Panc1 (cell line): ENCODE measurements at regions not wholly inside any gene's neighbourhood (a gene's known extent, or its start where the extent isn't known, plus 50 kb on each side); places are given as distances from the start of the nearest gene placed in this dataset.

Source experiments
- POLR2AphosphoS5 ChIP-seq: IDR thresholded peaks from 2 replicates; pipeline ENCODE4 v1.6.1; 2012; ENCODE audit warnings: mild to moderate bottlenecking, low read depth, low read length, moderate library complexity
- SIN3A ChIP-seq: IDR thresholded peaks from 2 replicates; pipeline ENCODE4 v1.6.1; 2012; ENCODE audit warnings: low read depth, mild to moderate bottlenecking, low read length, moderate library complexity, borderline replicate concordance; ENCODE audit not compliant: insufficient read depth
- TCF7L2 ChIP-seq: IDR thresholded peaks from 2 replicates; pipeline ENCODE4 v1.6.1; 2011; ENCODE audit warnings: mild to moderate bottlenecking, low read depth, low read length, inconsistent platforms
- TF ChIP-seq, protein P1 (sequence below): fragments of 450-650 bp; IDR thresholded peaks from 2 replicates; pipeline ENCODE4 v1.5.1; 2017; ENCODE audit warnings: mild to moderate bottlenecking
- TF ChIP-seq, protein P2 (sequence below), 2 experiments: IDR thresholded peaks; 2 replicates each; pipeline ENCODE4 v1.6.1; 2011 to 2012; ENCODE audit warnings: low read depth in 2 of 2, control low read depth in 1 of 2, low read length in 1 of 2, mild to moderate bottlenecking in 1 of 2, moderate library complexity in 1 of 2; ENCODE audit not compliant: insufficient read depth in 1 of 2

DNA sequence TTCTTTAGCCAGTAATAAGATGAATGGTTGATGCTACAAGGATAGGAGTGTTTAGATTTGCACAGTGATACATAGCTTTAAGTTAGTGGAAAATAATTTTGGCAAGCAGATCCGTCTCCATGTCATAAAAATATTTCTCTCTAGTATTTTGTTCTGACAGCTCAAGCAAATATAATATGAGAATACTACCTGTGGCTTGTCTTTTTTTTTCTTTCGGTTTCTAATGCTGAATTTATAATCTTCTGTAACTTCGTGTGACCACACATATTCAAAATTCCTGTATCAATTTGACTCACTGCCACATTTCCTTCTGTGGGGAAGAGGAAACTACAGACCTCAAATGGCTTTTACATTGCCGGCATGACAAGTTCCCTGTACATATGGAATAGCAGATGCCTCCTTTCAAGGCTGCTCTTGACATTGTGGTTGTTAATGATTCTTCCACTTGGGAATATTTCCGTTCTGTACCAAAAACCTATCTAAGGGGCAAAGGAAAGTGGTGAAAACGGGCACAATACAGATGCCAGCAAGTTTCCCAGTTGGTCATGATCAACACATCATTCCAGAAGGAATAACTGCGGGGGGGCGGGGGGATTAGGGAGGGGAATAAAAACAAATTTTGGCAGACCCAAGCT is 103.6 kb upstream of the CCDC91 start:
- TF ChIP-seq POLR2AphosphoS5 (no peak), TCF7L2 (no peak), SIN3A (no peak)
- TF ChIP-seq, protein P1, sequence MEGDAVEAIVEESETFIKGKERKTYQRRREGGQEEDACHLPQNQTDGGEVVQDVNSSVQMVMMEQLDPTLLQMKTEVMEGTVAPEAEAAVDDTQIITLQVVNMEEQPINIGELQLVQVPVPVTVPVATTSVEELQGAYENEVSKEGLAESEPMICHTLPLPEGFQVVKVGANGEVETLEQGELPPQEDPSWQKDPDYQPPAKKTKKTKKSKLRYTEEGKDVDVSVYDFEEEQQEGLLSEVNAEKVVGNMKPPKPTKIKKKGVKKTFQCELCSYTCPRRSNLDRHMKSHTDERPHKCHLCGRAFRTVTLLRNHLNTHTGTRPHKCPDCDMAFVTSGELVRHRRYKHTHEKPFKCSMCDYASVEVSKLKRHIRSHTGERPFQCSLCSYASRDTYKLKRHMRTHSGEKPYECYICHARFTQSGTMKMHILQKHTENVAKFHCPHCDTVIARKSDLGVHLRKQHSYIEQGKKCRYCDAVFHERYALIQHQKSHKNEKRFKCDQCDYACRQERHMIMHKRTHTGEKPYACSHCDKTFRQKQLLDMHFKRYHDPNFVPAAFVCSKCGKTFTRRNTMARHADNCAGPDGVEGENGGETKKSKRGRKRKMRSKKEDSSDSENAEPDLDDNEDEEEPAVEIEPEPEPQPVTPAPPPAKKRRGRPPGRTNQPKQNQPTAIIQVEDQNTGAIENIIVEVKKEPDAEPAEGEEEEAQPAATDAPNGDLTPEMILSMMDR: no peak
- TF ChIP-seq, protein P2, sequence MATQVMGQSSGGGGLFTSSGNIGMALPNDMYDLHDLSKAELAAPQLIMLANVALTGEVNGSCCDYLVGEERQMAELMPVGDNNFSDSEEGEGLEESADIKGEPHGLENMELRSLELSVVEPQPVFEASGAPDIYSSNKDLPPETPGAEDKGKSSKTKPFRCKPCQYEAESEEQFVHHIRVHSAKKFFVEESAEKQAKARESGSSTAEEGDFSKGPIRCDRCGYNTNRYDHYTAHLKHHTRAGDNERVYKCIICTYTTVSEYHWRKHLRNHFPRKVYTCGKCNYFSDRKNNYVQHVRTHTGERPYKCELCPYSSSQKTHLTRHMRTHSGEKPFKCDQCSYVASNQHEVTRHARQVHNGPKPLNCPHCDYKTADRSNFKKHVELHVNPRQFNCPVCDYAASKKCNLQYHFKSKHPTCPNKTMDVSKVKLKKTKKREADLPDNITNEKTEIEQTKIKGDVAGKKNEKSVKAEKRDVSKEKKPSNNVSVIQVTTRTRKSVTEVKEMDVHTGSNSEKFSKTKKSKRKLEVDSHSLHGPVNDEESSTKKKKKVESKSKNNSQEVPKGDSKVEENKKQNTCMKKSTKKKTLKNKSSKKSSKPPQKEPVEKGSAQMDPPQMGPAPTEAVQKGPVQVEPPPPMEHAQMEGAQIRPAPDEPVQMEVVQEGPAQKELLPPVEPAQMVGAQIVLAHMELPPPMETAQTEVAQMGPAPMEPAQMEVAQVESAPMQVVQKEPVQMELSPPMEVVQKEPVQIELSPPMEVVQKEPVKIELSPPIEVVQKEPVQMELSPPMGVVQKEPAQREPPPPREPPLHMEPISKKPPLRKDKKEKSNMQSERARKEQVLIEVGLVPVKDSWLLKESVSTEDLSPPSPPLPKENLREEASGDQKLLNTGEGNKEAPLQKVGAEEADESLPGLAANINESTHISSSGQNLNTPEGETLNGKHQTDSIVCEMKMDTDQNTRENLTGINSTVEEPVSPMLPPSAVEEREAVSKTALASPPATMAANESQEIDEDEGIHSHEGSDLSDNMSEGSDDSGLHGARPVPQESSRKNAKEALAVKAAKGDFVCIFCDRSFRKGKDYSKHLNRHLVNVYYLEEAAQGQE (IDR thresholded peaks at IDR 0.05; ENCODE audit: insufficient read depth in 1 of 2, low read depth in 2 of 2, low read length in 1 of 2): no peak
